OCI-LY7 (cell line): ENCODE measurements at regions not wholly inside any gene's neighbourhood (a gene's known extent, or its start where the extent isn't known, plus 50 kb on each side); places are given as distances from the start of the nearest gene placed in this dataset.

Experiments used
- CTCF ChIP-seq: fragments of 200-600 bp; sonication (generic); conservative IDR thresholded peaks from 2 replicates; pipeline ENCODE4 v1.5.1; 2014; ENCODE audit warnings: mild to moderate bottlenecking, antibody characterized with exemption, low read length, moderate library complexity, mixed read lengths
- EZH2phosphoT487 ChIP-seq: fragments of 200-600 bp; sonication (generic); IDR thresholded peaks from 2 replicates; pipeline ENCODE4 v1.6.1; 2018; ENCODE audit warnings: low read depth, borderline replicate concordance, mild to moderate bottlenecking, mixed run types, antibody characterized with exemption, low read length, moderate library complexity, mixed read lengths

- TF ChIP-seq CTCF (no peak), EZH2phosphoT487 (no peak)
Observed at GRCh38 chr4:171717231-171717741, 95.9 kb upstream of the GALNTL6 start.
